Osteoblast (primary cell): ENCODE measurements at regions not wholly inside any gene's neighbourhood (a gene's known extent, or its start where the extent isn't known, plus 50 kb on each side); places are given as distances from the start of the nearest gene placed in this dataset.

Experiments
- DNase-seq: peaks from one replicate; pipeline ENCODE4 v3.0.0; 2011; ENCODE audit warnings: low spot score, mixed read lengths; ENCODE audit not compliant: insufficient read length; ENCODE audit errors: missing footprints
- H2AFZ ChIP-seq: 2 replicates; pipeline ENCODE4 v1.6.0; 2011; ENCODE audit warnings: mild to moderate bottlenecking, low read length
- H3K27ac ChIP-seq: 2 replicates; pipeline ENCODE4 v1.5.1; 2011; ENCODE audit warnings: mild to moderate bottlenecking, low read depth, low read length, moderate library complexity
- H3K27me3 ChIP-seq: 2 replicates; pipeline ENCODE4 v1.6.0; 2012; ENCODE audit warnings: mild to moderate bottlenecking, control low read depth, inconsistent platforms, low read length, moderate library complexity; ENCODE audit not compliant: insufficient read depth
- H3K36me3 ChIP-seq: 2 replicates; pipeline ENCODE4 v1.5.1; 2011; ENCODE audit warnings: mild to moderate bottlenecking, low read length, control low read depth, moderate library complexity; ENCODE audit not compliant: insufficient read depth
- H3K4me1 ChIP-seq: 2 replicates; pipeline ENCODE4 v1.5.1; 2011; ENCODE audit warnings: mild to moderate bottlenecking, low read length, control low read depth, moderate library complexity; ENCODE audit not compliant: insufficient read depth
- H3K4me2 ChIP-seq: 2 replicates; pipeline ENCODE4 v1.6.0; 2011; ENCODE audit warnings: mild to moderate bottlenecking, low read length; ENCODE audit not compliant: insufficient read depth
- H3K4me3 ChIP-seq: fragments of 200-600 bp; sonication (generic); 3 replicates; pipeline ENCODE4 v1.5.1; 2012; ENCODE audit warnings: mild to moderate bottlenecking, low read length, inconsistent platforms; ENCODE audit not compliant: insufficient read depth
- H3K79me2 ChIP-seq: 2 replicates; pipeline ENCODE4 v1.6.0; 2012; ENCODE audit warnings: mild to moderate bottlenecking, low read length, control low read depth, inconsistent platforms; ENCODE audit not compliant: insufficient read depth
- H3K9me3 ChIP-seq: 2 replicates; pipeline ENCODE4 v1.5.1; 2011; ENCODE audit warnings: low read depth, low read length, control low read depth
- H4K20me1 ChIP-seq: 2 replicates; pipeline ENCODE4 v1.6.0; 2012; ENCODE audit warnings: mild to moderate bottlenecking, low read length, control low read depth; ENCODE audit not compliant: insufficient read depth
- CTCF ChIP-seq: IDR thresholded peaks from 2 replicates; pipeline ENCODE4 v1.5.1; 2011; ENCODE audit warnings: mild to moderate bottlenecking, low read depth, low read length, moderate library complexity; ENCODE audit errors: extremely low read depth

- no peak overlapping the region for H3K27ac ChIP-seq
- H3K4me3 ChIP-seq = no peak overlapping the region
- no peaks in the 10 kb centered on the region for H4K20me1 ChIP-seq
- H3K4me1 ChIP-seq = no peaks in the 10 kb centered on the region
- peaks cover 11% of the 10 kb centered on the region for H3K36me3 ChIP-seq
- H2AFZ ChIP-seq = no peak overlapping the region
- no peaks in the 10 kb centered on the region for H3K9me3 ChIP-seq
- TF ChIP-seq CTCF = no peak
- H3K79me2 ChIP-seq = peaks cover 8% of the 10 kb centered on the region
- H3K4me2 ChIP-seq = no peak overlapping the region
- DNase-seq = no peak
- H3K27me3 ChIP-seq = no peaks in the 10 kb centered on the region
These were observed 385.8 kb downstream of the KLF12 start for GRCh38 chr13:73748404-73748803.

GRCh38 chr13:73745190-73745589, 389.0 kb downstream of the KLF12 start:
- Histone ChIP-seq H3K36me3 (peaks cover 8% of the 10 kb centered on the region), H2AFZ (no peak overlapping the region)
- TF ChIP-seq CTCF = no peak

DNA sequence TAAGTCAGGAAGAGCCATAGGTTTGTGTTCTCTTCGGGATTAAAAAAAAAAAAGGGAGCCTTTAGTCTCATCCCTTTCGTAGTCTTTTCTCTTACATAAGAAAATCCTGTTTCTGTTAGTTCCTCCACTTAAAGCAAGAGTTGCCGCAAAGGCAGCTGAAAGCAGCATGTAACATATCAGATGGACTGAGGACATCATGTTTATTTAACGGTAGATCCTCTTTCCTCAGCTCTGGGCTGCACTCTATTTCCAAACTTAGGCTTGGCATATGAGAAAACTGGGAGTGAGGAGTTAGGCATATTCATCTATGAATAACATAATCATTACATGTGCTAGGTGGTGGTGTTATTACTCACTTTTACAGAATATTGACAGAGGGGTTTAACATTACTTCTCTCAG, 391.2 kb downstream of the KLF12 start:
- no peak for TF ChIP-seq CTCF
- H4K20me1 ChIP-seq = no peaks in the 10 kb centered on the region
- H2AFZ ChIP-seq = no peak overlapping the region
- peaks cover 3% of the 10 kb centered on the region for H3K36me3 ChIP-seq
- H3K4me3 ChIP-seq = no peak overlapping the region
- H3K4me2 ChIP-seq = no peak overlapping the region
- DNase-seq = no peak
- peaks cover 13% of the 10 kb centered on the region for H3K4me1 ChIP-seq
- H3K79me2 ChIP-seq = peaks cover 12% of the 10 kb centered on the region
- no peaks in the 10 kb centered on the region for H3K9me3 ChIP-seq
- H3K27ac ChIP-seq = no peak overlapping the region
- H3K27me3 ChIP-seq = no peaks in the 10 kb centered on the region

More at GRCh38 chr13:73745190-73745589, 389.0 kb downstream of the KLF12 start:
- Histone ChIP-seq H3K4me1 (peaks cover 13% of the 10 kb centered on the region), H3K4me3 (no peak overlapping the region), H3K4me2 (no peak overlapping the region), H3K9me3 (no peaks in the 10 kb centered on the region), H3K79me2 (peaks cover 8% of the 10 kb centered on the region), H3K27ac (no peak overlapping the region), H4K20me1 (no peaks in the 10 kb centered on the region), H3K27me3 (no peaks in the 10 kb centered on the region)
- DNase-seq = no peak

DNA sequence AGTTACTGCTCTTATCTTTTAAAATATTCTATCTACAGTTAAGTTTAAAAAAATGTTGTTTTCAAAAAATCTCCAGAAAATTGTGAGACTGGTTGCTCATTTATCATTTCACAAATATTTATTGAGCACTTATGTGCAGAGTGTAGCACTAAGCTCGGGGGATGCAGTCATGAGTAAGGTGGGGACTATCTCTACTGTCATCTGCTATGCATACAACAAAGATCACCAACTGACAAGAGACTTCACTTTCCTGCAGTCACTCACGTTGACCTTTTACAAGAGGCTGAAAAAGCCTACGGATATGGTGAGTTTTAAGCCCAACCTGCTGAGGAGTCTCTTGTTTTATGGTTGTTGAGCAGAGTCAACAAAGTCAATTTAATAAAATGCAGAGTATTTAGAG, 392.5 kb downstream of the KLF12 start:
- Histone ChIP-seq H3K4me3 (no peak overlapping the region), H3K27ac (peak overlapping the region; percentile 29), H2AFZ (no peak overlapping the region), H4K20me1 (no peaks in the 10 kb centered on the region), H3K36me3 (peaks cover 3% of the 10 kb centered on the region), H3K4me1 (peaks cover 13% of the 10 kb centered on the region), H3K79me2 (peaks cover 10% of the 10 kb centered on the region), H3K27me3 (no peaks in the 10 kb centered on the region), H3K9me3 (no peaks in the 10 kb centered on the region), H3K4me2 (peak overlapping the region; percentile 78)
- no peak for DNase-seq
- TF ChIP-seq CTCF = no peak
